ENCODE measurements at regions not wholly inside any gene's neighbourhood (a gene's known extent, or its start where the extent isn't known, plus 50 kb on each side); places are given as distances from the start of the nearest gene placed in this dataset.
A peak's percentile ranks its signal among the peaks of the same experiment; 100 is the strongest.

GRCh38 chr12:94769776-94770759 lies 119.7 kb upstream of the TMCC3 start:
- no peak for TF ChIP-seq EZH2phosphoT487 (conservative IDR thresholded peaks at IDR 0.05; ENCODE audit: low read length)
- no peak for TF ChIP-seq CTCF (IDR thresholded peaks at IDR 0.05; ENCODE audit: insufficient read depth, low read length, poor library complexity, severe bottlenecking)
- peak overlapping the region; percentile 95 for H3K4me2 ChIP-seq (ENCODE audit: low read depth, low read length, poor library complexity, severe bottlenecking)

GRCh38 chr12:94769047-94769420 lies 118.7 kb upstream of the TMCC3 start:
- Histone ChIP-seq H3K79me2 (ENCODE audit: insufficient read depth, low read length) (no peaks in the 10 kb centered on the region), H3K9me3 (ENCODE audit: insufficient read depth, low read length) (no peaks in the 10 kb centered on the region), H3K36me3 (ENCODE audit: low read length) (no peaks in the 10 kb centered on the region), H3K27me3 (ENCODE audit: low read length) (no peaks in the 10 kb centered on the region), H3K4me2 (ENCODE audit: low read depth, low read length, poor library complexity, severe bottlenecking) (peak overlapping the region; percentile 95), H2AFZ (ENCODE audit: low read depth, low read length, severe bottlenecking) (peak overlapping the region; percentile 77), H4K20me1 (ENCODE audit: low read depth, low read length) (no peaks in the 10 kb centered on the region), H3K4me3 (ENCODE audit: insufficient read depth, low read length, poor library complexity, severe bottlenecking) (peak overlapping the region; percentile 48), H3F3A (ENCODE audit: insufficient read depth) (peaks cover 15% of the 10 kb centered on the region), H3K9ac (ENCODE audit: low read length) (peak overlapping the region; percentile 50), H3K27ac (ENCODE audit: low read depth, low read length) (peak overlapping the region; percentile 85), H3K9me2 (replicated peaks; ENCODE audit: insufficient read depth, low read length) (no peaks in the 10 kb centered on the region)
- TF ChIP-seq CTCF (IDR thresholded peaks at IDR 0.05; ENCODE audit: insufficient read depth, low read length, poor library complexity, severe bottlenecking) (no peak), EZH2phosphoT487 (conservative IDR thresholded peaks at IDR 0.05; ENCODE audit: low read length) (no peak)

More at GRCh38 chr12:94769776-94770759, 119.7 kb upstream of the TMCC3 start:
- Histone ChIP-seq H3K9me2 (replicated peaks; ENCODE audit: insufficient read depth, low read length) (no peaks in the 10 kb centered on the region), H3K9ac (ENCODE audit: low read length) (peak overlapping the region; percentile 50), H3K27me3 (ENCODE audit: low read length) (no peaks in the 10 kb centered on the region), H3K27ac (ENCODE audit: low read depth, low read length) (peak overlapping the region; percentile 85), H2AFZ (ENCODE audit: low read depth, low read length, severe bottlenecking) (no peak overlapping the region), H4K20me1 (ENCODE audit: low read depth, low read length) (no peaks in the 10 kb centered on the region), H3K4me3 (ENCODE audit: insufficient read depth, low read length, poor library complexity, severe bottlenecking) (peak overlapping the region; percentile 48), H3K79me2 (ENCODE audit: insufficient read depth, low read length) (no peaks in the 10 kb centered on the region), H3K9me3 (ENCODE audit: insufficient read depth, low read length) (no peaks in the 10 kb centered on the region), H3K36me3 (ENCODE audit: low read length) (no peaks in the 10 kb centered on the region), H3F3A (ENCODE audit: insufficient read depth) (peaks cover 15% of the 10 kb centered on the region)

- peak overlapping the region; percentile 77 for H2AFZ ChIP-seq (ENCODE audit: low read depth, low read length, severe bottlenecking)
- no peaks in the 10 kb centered on the region for H3K9me3 ChIP-seq (ENCODE audit: insufficient read depth, low read length)
- no peaks in the 10 kb centered on the region for H3K79me2 ChIP-seq (ENCODE audit: insufficient read depth, low read length)
- no peaks in the 10 kb centered on the region for H3K36me3 ChIP-seq (ENCODE audit: low read length)
- no peaks in the 10 kb centered on the region for H3K27me3 ChIP-seq (ENCODE audit: low read length)
- H3K4me3 ChIP-seq (ENCODE audit: insufficient read depth, low read length, poor library complexity, severe bottlenecking): peak overlapping the region; percentile 48
- no peaks in the 10 kb centered on the region for H3K9me2 ChIP-seq (replicated peaks; ENCODE audit: insufficient read depth, low read length)
- TF ChIP-seq CTCF (IDR thresholded peaks at IDR 0.05; ENCODE audit: insufficient read depth, low read length, poor library complexity, severe bottlenecking): no peak
- no peak for TF ChIP-seq EZH2phosphoT487 (conservative IDR thresholded peaks at IDR 0.05; ENCODE audit: low read length)
- H3F3A ChIP-seq (ENCODE audit: insufficient read depth): peaks cover 15% of the 10 kb centered on the region
- no peaks in the 10 kb centered on the region for H4K20me1 ChIP-seq (ENCODE audit: low read depth, low read length)
- H3K9ac ChIP-seq (ENCODE audit: low read length): peak overlapping the region; percentile 50
- peak overlapping the region; percentile 85 for H3K27ac ChIP-seq (ENCODE audit: low read depth, low read length)
- peak overlapping the region; percentile 95 for H3K4me2 ChIP-seq (ENCODE audit: low read depth, low read length, poor library complexity, severe bottlenecking)
These were observed 118.2 kb upstream of the TMCC3 start for GRCh38 chr12:94768398-94769046.
